RWPE1 (cell line): ENCODE measurements at regions not wholly inside any gene's neighbourhood (a gene's known extent, or its start where the extent isn't known, plus 50 kb on each side); places are given as distances from the start of the nearest gene placed in this dataset.

ENCODE experiments used
- CTCF ChIA-PET: fragments of 350-600 bp; sonication (Branson Sonifier 250); formaldehyde crosslinking; extraction: SDS; loops from one replicate; lab custom pipeline; 2021; lab: Yijun Ruan, JAX
- POLR2A ChIA-PET: fragments of 400-600 bp; formaldehyde crosslinking; extraction: SDS; loops from one replicate; lab custom pipeline; 2020; ENCODE audit warnings: antibody characterized with exemption; ENCODE audit not compliant: low non-redundant PET; lab: Yijun Ruan, JAX
- DNase-seq: peaks from one replicate; pipeline ENCODE4 v3.0.0; 2012; ENCODE audit warnings: low spot score
- H3K27ac ChIP-seq: fragments of 450-650 bp; 2 replicates; pipeline ENCODE4 v1.5.1; 2017
- TF ChIP-seq, protein P1 (sequence below): fragments of 450-650 bp; conservative IDR thresholded peaks from 2 replicates; pipeline ENCODE4 v1.5.1; 2017; ENCODE audit warnings: low read depth, mild to moderate bottlenecking

DNA sequence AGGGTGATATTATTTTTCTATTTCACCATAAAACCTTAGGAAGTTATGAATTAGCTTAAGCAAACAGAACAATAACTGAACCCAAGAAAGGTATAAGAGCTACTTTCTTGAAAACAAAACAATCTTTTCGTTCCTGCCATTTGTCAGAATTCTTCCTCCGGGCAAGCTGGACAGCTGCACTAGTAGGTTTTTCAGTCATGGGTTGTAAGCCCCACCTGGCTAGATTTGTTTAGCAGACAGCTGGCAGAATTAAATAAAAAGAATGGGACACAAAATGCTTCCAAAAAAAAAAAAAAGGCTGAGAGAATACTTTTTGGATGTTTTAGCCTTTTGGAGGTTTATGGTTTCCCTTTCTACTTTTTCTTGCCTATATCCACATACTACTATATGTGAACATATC, 694.1 kb downstream of the ARHGAP15 start:
- H3K27ac ChIP-seq = no peak overlapping the region
- POLR2A ChIA-PET = no interaction called here
- DNase-seq = no peak
- CTCF ChIA-PET = no interaction called here
- TF ChIP-seq, protein P1, sequence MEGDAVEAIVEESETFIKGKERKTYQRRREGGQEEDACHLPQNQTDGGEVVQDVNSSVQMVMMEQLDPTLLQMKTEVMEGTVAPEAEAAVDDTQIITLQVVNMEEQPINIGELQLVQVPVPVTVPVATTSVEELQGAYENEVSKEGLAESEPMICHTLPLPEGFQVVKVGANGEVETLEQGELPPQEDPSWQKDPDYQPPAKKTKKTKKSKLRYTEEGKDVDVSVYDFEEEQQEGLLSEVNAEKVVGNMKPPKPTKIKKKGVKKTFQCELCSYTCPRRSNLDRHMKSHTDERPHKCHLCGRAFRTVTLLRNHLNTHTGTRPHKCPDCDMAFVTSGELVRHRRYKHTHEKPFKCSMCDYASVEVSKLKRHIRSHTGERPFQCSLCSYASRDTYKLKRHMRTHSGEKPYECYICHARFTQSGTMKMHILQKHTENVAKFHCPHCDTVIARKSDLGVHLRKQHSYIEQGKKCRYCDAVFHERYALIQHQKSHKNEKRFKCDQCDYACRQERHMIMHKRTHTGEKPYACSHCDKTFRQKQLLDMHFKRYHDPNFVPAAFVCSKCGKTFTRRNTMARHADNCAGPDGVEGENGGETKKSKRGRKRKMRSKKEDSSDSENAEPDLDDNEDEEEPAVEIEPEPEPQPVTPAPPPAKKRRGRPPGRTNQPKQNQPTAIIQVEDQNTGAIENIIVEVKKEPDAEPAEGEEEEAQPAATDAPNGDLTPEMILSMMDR = no peak

DNA sequence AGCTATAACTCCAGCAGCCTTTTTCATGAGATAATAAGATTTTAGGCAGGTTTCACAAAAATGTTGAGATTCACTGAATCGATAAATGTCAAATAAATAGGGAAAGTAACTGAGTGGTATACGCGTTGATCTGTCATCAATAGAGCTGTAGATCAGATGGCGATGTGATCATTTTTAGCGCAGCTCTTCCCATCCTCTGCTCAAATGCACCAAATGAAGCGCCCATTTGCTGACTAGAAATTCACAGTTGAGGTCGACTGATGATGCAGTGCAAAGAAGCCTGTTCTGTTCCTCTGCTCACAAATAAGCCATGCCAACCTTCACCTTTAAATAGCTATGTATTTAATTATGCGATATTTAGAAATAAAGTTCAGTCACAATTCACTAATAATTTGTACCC, 693.5 kb downstream of the ARHGAP15 start:
- CTCF ChIA-PET = interaction anchor here (0.7 kb wide), 1 partner anchor 15 kb away, joined by 4 read pairs; no protein-coding TSS in a partner anchor
- TF ChIP-seq, protein P1 = no peak
- DNase-seq = no peak
- POLR2A ChIA-PET = no interaction called here
- no peak overlapping the region for H3K27ac ChIP-seq

DNA sequence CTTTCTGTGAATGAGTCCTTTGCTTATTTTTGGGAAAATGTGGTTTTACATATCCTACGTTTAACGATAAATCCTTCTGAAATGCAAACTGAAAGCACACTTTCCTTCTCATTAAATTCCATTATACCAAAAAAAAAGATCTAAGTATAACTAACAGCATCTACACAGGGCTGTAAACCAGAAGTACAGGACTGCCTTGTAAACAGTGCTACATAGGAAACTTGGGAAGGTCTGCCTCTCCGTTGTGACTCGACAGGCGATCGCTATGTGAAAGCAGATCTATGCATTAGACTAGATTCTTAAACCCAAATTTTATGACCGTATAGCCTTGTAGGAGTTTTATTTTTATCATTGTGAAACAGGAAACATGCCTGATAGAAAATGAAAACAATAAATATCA, 690.5 kb downstream of the ARHGAP15 start:
- H3K27ac ChIP-seq = no peak overlapping the region
- TF ChIP-seq, protein P1 = no peak
- ChIA-PET POLR2A (no interaction called here), CTCF (no interaction called here)
- no peak for DNase-seq

DNA sequence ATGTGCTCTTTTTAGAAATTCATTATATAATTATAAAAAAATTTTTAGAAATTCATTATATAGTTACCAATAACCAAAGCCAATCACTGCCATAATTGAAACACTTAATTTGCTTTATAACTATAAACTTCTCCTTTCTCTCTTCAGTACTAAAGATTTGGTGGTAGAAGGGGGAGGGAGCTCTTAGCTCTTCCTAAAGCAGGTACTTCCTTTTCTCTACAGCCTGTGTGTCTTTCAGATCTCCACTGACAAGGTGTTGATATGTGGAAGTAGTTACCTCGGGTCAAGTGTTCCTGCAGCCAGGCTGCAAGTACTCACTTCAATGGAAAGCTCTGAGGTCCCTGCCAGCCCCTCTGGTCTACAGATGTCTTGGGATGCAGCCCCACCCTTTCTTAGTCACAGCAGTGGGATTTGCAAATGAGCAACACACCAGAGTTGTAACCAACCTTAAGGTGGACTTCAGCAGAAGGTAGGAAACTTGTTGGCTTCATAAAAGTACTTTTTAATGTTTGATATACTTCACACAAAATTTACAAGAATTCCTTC, 690.0 kb downstream of the ARHGAP15 start:
- H3K27ac ChIP-seq = no peak overlapping the region
- POLR2A ChIA-PET = no interaction called here
- TF ChIP-seq, protein P1 = no peak
- no peak for DNase-seq
- CTCF ChIA-PET = no interaction called here
